Hepatocyte (in vitro differentiated cells): ENCODE measurements at regions not wholly inside any gene's neighbourhood (a gene's known extent, or its start where the extent isn't known, plus 50 kb on each side); places are given as distances from the start of the nearest gene placed in this dataset.

Experiments
- DNase-seq: peaks from one replicate; pipeline ENCODE4 v3.0.0-alpha.2; 2016; ENCODE audit warnings: low spot score
- H2AFZ ChIP-seq: fragments of 200-600 bp; sonication (generic); 2 replicates; pipeline ENCODE4 v1.6.0; 2016; ENCODE audit warnings: antibody characterized with exemption, mild to moderate bottlenecking
- H3K27ac ChIP-seq: fragments of 200-600 bp; sonication (generic); 2 replicates; pipeline ENCODE4 v1.5.1; 2016; ENCODE audit warnings: mild to moderate bottlenecking
- H3K27me3 ChIP-seq: fragments of 200-600 bp; sonication (generic); 2 replicates; pipeline ENCODE4 v1.6.1; 2016
- H3K36me3 ChIP-seq: fragments of 200-600 bp; sonication (generic); replicated peaks from 2 replicates; pipeline ENCODE4 v1.5.1; 2016; ENCODE audit warnings: low read depth; ENCODE audit not compliant: insufficient read depth
- H3K4me1 ChIP-seq: fragments of 200-600 bp; sonication (generic); 2 replicates; pipeline ENCODE4 v1.5.1; 2016; ENCODE audit warnings: mild to moderate bottlenecking, moderate library complexity; ENCODE audit not compliant: insufficient read depth
- H3K4me2 ChIP-seq: fragments of 200-600 bp; sonication (generic); 2 replicates; pipeline ENCODE4 v1.6.0; 2016
- H3K4me3 ChIP-seq: fragments of 200-600 bp; sonication (generic); 2 replicates; pipeline ENCODE4 v1.5.1; 2016; ENCODE audit warnings: mild to moderate bottlenecking
- H3K79me2 ChIP-seq: fragments of 200-600 bp; sonication (generic); 2 replicates; pipeline ENCODE4 v1.6.0; 2017; ENCODE audit warnings: mild to moderate bottlenecking
- H3K9me2 ChIP-seq: fragments of 200-600 bp; sonication (generic); replicated peaks from 2 replicates; pipeline ENCODE4 v1.6.0; 2017; ENCODE audit warnings: mild to moderate bottlenecking; ENCODE audit not compliant: insufficient read depth
- H3K9me3 ChIP-seq: fragments of 200-600 bp; sonication (generic); 2 replicates; pipeline ENCODE4 v1.5.1; 2016; ENCODE audit warnings: low read depth, mild to moderate bottlenecking
- H4K20me1 ChIP-seq: fragments of 200-600 bp; sonication (generic); 2 replicates; pipeline ENCODE4 v1.6.0; 2016; ENCODE audit warnings: mild to moderate bottlenecking; ENCODE audit not compliant: insufficient read depth, poor library complexity, severe bottlenecking
- EZH2 ChIP-seq: fragments of 200-600 bp; sonication (generic); IDR thresholded peaks from 2 replicates; pipeline ENCODE4 v1.6.1; 2016; ENCODE audit warnings: antibody characterized with exemption, mild to moderate bottlenecking, borderline replicate concordance
- EZH2phosphoT487 ChIP-seq: fragments of 200-600 bp; sonication (generic); IDR thresholded peaks from one replicate; pipeline ENCODE4 v1.6.1; 2018; ENCODE audit warnings: antibody characterized with exemption, mild to moderate bottlenecking, low read depth, moderate library complexity; ENCODE audit not compliant: unreplicated experiment, severe bottlenecking
- WGBS: methylation state at CpG from one replicate; pipeline ENCODE4 v1.1.6; 2016; ENCODE audit warnings: low lambda C conversion rate; ENCODE audit errors: missing lambda C conversion rate; 5-methylcytosine and 5-hydroxymethylcytosine counted together
- TF ChIP-seq, protein P1 (sequence below): fragments of 200-600 bp; sonication (generic); IDR thresholded peaks from 2 replicates; pipeline ENCODE4 v1.5.1; 2016; ENCODE audit warnings: antibody characterized with exemption, mild to moderate bottlenecking; ENCODE audit not compliant: poor library complexity

- Histone ChIP-seq H3K27me3 (no peaks in the 10 kb centered on the region), H3K4me2 (no peak overlapping the region), H3K4me1 (no peaks in the 10 kb centered on the region), H3K9me3 (no peaks in the 10 kb centered on the region), H3K9me2 (no peaks in the 10 kb centered on the region), H4K20me1 (no peaks in the 10 kb centered on the region), H2AFZ (no peak overlapping the region), H3K36me3 (no peaks in the 10 kb centered on the region), H3K4me3 (no peak overlapping the region), H3K27ac (no peak overlapping the region), H3K79me2 (no peaks in the 10 kb centered on the region)
- DNase-seq, result no peak
- WGBS, result 68% methylated on average over 1 of the region's 1 CpG
- TF ChIP-seq EZH2phosphoT487, result no peak
- TF ChIP-seq, protein P1, sequence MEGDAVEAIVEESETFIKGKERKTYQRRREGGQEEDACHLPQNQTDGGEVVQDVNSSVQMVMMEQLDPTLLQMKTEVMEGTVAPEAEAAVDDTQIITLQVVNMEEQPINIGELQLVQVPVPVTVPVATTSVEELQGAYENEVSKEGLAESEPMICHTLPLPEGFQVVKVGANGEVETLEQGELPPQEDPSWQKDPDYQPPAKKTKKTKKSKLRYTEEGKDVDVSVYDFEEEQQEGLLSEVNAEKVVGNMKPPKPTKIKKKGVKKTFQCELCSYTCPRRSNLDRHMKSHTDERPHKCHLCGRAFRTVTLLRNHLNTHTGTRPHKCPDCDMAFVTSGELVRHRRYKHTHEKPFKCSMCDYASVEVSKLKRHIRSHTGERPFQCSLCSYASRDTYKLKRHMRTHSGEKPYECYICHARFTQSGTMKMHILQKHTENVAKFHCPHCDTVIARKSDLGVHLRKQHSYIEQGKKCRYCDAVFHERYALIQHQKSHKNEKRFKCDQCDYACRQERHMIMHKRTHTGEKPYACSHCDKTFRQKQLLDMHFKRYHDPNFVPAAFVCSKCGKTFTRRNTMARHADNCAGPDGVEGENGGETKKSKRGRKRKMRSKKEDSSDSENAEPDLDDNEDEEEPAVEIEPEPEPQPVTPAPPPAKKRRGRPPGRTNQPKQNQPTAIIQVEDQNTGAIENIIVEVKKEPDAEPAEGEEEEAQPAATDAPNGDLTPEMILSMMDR, result no peak
- TF ChIP-seq EZH2, result no peak
Measured at GRCh38 chr13:79904581-79904980, 423.6 kb downstream of the NDFIP2 start.

- no peak overlapping the region for H3K4me2 ChIP-seq
- no peak overlapping the region for H2AFZ ChIP-seq
- no peak overlapping the region for H3K4me3 ChIP-seq
- no peaks in the 10 kb centered on the region for H3K36me3 ChIP-seq
- no peak overlapping the region for H3K27ac ChIP-seq
- no peaks in the 10 kb centered on the region for H3K79me2 ChIP-seq
- H4K20me1 ChIP-seq, result no peaks in the 10 kb centered on the region
- no peaks in the 10 kb centered on the region for H3K9me3 ChIP-seq
- no peaks in the 10 kb centered on the region for H3K4me1 ChIP-seq
- H3K27me3 ChIP-seq, result no peaks in the 10 kb centered on the region
- no peaks in the 10 kb centered on the region for H3K9me2 ChIP-seq
- TF ChIP-seq, protein P1, result no peak
- no peak for TF ChIP-seq EZH2
- no peak for TF ChIP-seq EZH2phosphoT487
- 84% methylated on average over 5 of the region's 5 CpGs for WGBS
- DNase-seq, result no peak
Measured at GRCh38 chr13:79901336-79901735, 420.4 kb downstream of the NDFIP2 start.

DNA sequence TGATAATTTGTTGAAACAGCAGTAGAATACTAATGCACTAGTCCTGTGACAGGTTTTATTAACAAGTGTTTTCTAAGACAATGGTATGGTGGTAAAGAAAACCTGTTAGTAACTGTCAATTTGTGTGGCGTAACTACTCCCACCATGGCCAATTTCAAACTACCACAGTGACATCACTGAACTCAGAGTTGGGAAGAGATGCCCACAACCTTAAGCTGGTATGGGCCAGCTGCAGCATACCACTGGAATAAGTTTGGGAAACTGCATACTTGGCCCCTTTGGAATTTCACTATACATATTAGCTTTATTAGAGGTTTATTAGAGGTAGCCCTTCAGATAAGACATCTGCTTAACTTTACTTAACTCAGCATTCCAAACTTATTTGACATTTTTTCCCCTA lies 419.4 kb downstream of the NDFIP2 start:
- Histone ChIP-seq H2AFZ (no peak overlapping the region), H3K27ac (no peak overlapping the region), H3K4me1 (no peaks in the 10 kb centered on the region), H3K9me2 (no peaks in the 10 kb centered on the region), H3K79me2 (no peaks in the 10 kb centered on the region), H3K27me3 (no peaks in the 10 kb centered on the region), H3K4me3 (no peak overlapping the region), H4K20me1 (no peaks in the 10 kb centered on the region), H3K9me3 (no peaks in the 10 kb centered on the region), H3K4me2 (no peak overlapping the region), H3K36me3 (no peaks in the 10 kb centered on the region)
- TF ChIP-seq, protein P1, result no peak
- TF ChIP-seq EZH2phosphoT487 (no peak), EZH2 (no peak)
- WGBS, result 97% methylated on average over 1 of the region's 1 CpG
- DNase-seq, result no peak

DNA sequence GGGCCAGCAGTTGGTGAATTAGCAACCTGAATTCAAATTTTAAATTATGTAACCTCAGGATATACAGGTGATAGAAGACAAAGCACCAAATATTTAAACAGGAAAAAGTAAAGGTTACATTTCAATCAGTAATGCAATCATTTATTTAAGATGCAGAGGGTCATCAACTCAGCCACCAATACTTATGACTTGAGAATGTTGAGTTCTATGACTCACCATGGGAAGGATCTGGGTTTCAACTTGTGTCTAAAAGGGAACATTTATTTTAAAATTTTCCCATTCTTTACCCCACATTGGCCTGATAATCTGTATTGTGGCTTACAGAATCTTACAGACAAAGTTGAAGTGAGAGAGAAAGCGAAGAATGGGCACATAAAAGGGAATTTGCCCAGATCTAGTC lies 418.0 kb downstream of the NDFIP2 start:
- 100% methylated on average over 1 of the region's 1 CpG for WGBS
- Histone ChIP-seq H3K79me2 (no peaks in the 10 kb centered on the region), H3K36me3 (no peaks in the 10 kb centered on the region), H3K4me1 (no peaks in the 10 kb centered on the region), H3K9me3 (no peaks in the 10 kb centered on the region), H2AFZ (no peak overlapping the region), H3K4me3 (no peak overlapping the region), H3K27me3 (no peaks in the 10 kb centered on the region), H3K9me2 (no peaks in the 10 kb centered on the region), H3K4me2 (no peak overlapping the region), H4K20me1 (no peaks in the 10 kb centered on the region), H3K27ac (no peak overlapping the region)
- TF ChIP-seq, protein P1, result no peak
- TF ChIP-seq EZH2phosphoT487, result no peak
- no peak for TF ChIP-seq EZH2
- no peak for DNase-seq
